HL-60 (cell line): ENCODE measurements at regions not wholly inside any gene's neighbourhood (a gene's known extent, or its start where the extent isn't known, plus 50 kb on each side); places are given as distances from the start of the nearest gene placed in this dataset.

Experiments used
- DNase-seq, 2 experiments: peaks; one replicate each; pipeline ENCODE4 v3.0.0-alpha.2; 2010 to 2020; ENCODE audit warnings: low read depth in 1 of 2, low spot score in 1 of 2
- H3K27ac ChIP-seq: fragments of 250-450 bp; sonication (Bioruptor Pico); replicated peaks from 2 replicates; pipeline ENCODE4 v1.5.1; 2020; ENCODE audit warnings: mild to moderate bottlenecking, moderate library complexity
- H3K27me3 ChIP-seq: fragments of 250-450 bp; sonication (Bioruptor Pico); 2 replicates; pipeline ENCODE4 v1.5.1; 2021; ENCODE audit warnings: mild to moderate bottlenecking, moderate library complexity; ENCODE audit not compliant: insufficient read depth, poor library complexity, severe bottlenecking
- H3K4me3 ChIP-seq: replicated peaks from 2 replicates; pipeline ENCODE4 v1.5.1; 2011; ENCODE audit warnings: mild to moderate bottlenecking, control low read depth, low read length; ENCODE audit not compliant: insufficient read depth
- CTCF ChIP-seq: IDR thresholded peaks from one replicate; pipeline ENCODE4 v1.5.1; 2011; ENCODE audit warnings: low read length, control low read depth, inconsistent platforms; ENCODE audit not compliant: insufficient read depth
- GABPA ChIP-seq: IDR thresholded peaks from 2 replicates; pipeline ENCODE4 v1.6.1; 2012; ENCODE audit warnings: low read depth
- POLR2AphosphoS5 ChIP-seq: IDR thresholded peaks from 2 replicates; pipeline ENCODE4 v1.6.1; 2012; ENCODE audit warnings: low read depth
- REST ChIP-seq: IDR thresholded peaks from 2 replicates; pipeline ENCODE4 v1.6.1; 2012; ENCODE audit warnings: low read depth; ENCODE audit not compliant: insufficient replicate concordance
- SPI1 ChIP-seq: IDR thresholded peaks from 2 replicates; pipeline ENCODE4 v1.6.1; 2012; ENCODE audit warnings: low read depth, mild to moderate bottlenecking, borderline replicate concordance

DNA sequence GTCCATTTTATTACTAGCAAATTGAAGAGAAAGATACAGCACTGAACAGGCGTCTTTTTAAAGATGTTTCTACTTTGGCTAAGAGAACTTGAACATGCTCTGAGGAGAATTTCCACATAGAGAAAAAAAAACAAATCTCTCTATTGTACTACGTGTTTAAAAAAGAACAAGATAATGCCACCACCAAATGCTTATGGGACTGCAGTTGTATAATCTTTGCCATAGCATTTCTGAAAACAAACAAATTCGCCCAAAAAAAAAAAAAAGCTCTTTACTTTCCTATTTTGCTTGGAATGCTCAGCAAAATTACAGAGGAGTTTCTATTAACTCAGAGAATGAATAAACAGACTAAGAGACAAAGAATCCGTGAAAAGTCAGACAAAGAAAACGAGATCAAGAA is 114.2 kb downstream of the CNTN3 start:
- TF ChIP-seq CTCF: no peak
- Histone ChIP-seq H3K4me3 (no peak overlapping the region), H3K27ac (no peak overlapping the region), H3K27me3 (no peaks in the 10 kb centered on the region)
- DNase-seq: no peak

- H3K27me3 ChIP-seq: no peaks in the 10 kb centered on the region
- H3K27ac ChIP-seq: no peak overlapping the region
- no peak for TF ChIP-seq CTCF
- no peak for TF ChIP-seq SPI1
- TF ChIP-seq REST: no peak
- TF ChIP-seq GABPA: no peak
- no peak for TF ChIP-seq POLR2AphosphoS5
- no peak for DNase-seq
- H3K4me3 ChIP-seq: no peak overlapping the region
These were observed 122.6 kb downstream of the CNTN3 start for GRCh38 chr3:74491874-74492273.

DNA sequence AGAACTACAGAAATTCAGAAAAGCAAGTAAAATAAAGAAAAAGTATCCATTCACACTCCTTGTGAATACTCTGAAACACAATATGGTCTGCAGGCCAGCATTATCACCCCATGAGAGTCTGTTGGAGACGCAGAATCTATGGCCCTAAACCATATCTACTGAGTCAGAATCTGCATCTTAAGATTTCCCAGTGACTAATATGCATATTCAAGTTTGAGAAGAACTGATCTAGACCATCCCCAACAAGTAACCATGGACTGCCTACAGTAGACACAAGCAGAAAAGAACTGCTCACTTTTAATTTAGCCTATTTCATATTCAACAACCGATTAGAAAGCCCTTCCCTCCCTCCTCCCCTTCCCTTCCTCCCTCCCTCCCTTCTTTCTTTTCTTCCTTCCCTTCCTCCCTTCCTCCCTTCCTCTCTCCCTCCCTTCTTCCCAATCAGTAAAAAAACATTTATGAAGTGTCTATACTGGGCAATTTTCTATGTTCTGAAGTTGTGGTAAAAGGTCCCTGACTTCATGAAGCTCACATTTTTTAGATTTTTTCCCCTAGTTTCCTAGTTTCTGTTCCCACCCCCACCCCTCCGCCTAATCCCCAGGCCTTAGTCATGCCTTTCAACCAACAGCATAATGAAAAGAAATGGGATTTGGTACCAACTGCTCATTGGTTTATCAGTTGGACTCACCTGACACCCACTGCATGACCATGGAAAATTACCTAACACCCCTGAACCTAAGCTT is 125.2 kb downstream of the CNTN3 start:
- H3K4me3 ChIP-seq: no peak overlapping the region
- no peak for TF ChIP-seq SPI1
- TF ChIP-seq GABPA: no peak
- no peak for DNase-seq
- no peak overlapping the region for H3K27ac ChIP-seq
- H3K27me3 ChIP-seq: no peaks in the 10 kb centered on the region

DNA sequence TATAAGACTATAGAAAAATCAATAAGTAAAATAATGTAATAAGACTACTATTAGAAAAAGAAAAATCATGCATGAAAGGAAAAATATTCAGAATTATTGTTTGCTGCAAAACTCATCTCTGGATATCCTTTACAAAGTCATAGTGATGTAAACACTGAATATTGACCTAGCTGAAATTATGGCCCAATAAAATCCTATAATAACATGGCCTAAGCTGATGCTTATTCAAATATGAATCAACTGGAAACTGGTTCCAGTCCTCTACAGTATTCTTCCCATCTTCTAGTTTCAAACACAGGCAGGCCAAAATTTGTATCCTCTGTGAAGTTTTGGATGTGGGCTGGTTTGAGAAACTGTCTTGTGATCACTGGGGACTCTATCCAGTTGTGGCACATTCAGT is 134.5 kb downstream of the CNTN3 start:
- H3K27me3 ChIP-seq: no peaks in the 10 kb centered on the region

More for the DNA sequence above, 134.5 kb downstream of the CNTN3 start:
- no peak overlapping the region for H3K27ac ChIP-seq
- TF ChIP-seq SPI1 (no peak), REST (no peak), CTCF (no peak), GABPA (no peak)
- no peak overlapping the region for H3K4me3 ChIP-seq
- no peak for DNase-seq
